CD4-positive, alpha-beta memory T cell (primary cell): ENCODE measurements at regions not wholly inside any gene's neighbourhood (a gene's known extent, or its start where the extent isn't known, plus 50 kb on each side); places are given as distances from the start of the nearest gene placed in this dataset.

Experiments used
- CTCF ChIA-PET: fragments of 350-600 bp; sonication (Branson Sonifier 250); formaldehyde crosslinking; loops from one replicate; lab custom pipeline; 2021; ENCODE audit warnings: inconsistent platforms; ENCODE audit not compliant: partially characterized antibody; lab: Charles Lee
- POLR2A ChIA-PET: fragments of 350-600 bp; sonication (Branson Sonifier 250); formaldehyde crosslinking; loops from one replicate; lab custom pipeline; 2021; ENCODE audit not compliant: partially characterized antibody; lab: Charles Lee
- DNase-seq, 5 donors: peaks; one replicate each; pipeline versions ENCODE4 v3.0.0 to v3.0.0-alpha.2; 2020 to 2022; ENCODE audit warnings: mixed read lengths in 1 of 5
- H3K27ac ChIP-seq: one replicate; pipeline ENCODE4 v1.7.0; 2013; ENCODE audit warnings: low read depth, low read length
- H3K27me3 ChIP-seq: 2 replicates; pipeline ENCODE4 v1.7.0; 2013; ENCODE audit warnings: mild to moderate bottlenecking, low read length, moderate library complexity; ENCODE audit not compliant: insufficient read depth
- H3K36me3 ChIP-seq: 2 replicates; pipeline ENCODE4 v1.7.0; 2013; ENCODE audit warnings: mild to moderate bottlenecking, low read length, moderate library complexity; ENCODE audit not compliant: insufficient read depth
- H3K4me1 ChIP-seq: 2 replicates; pipeline ENCODE4 v1.7.0; 2013; ENCODE audit warnings: mild to moderate bottlenecking, low read length, moderate library complexity; ENCODE audit not compliant: insufficient read depth
- H3K4me3 ChIP-seq, 2 donors: one replicate each; pipeline ENCODE4 v1.7.0; 2013; ENCODE audit warnings: low read length in 2 of 2, mild to moderate bottlenecking in 1 of 2
- H3K9me3 ChIP-seq, 2 donors: one replicate each; pipeline ENCODE4 v1.7.0; 2013; ENCODE audit warnings: low read length in 2 of 2, control low read depth in 1 of 2; ENCODE audit not compliant: control insufficient read depth in 1 of 2
- H3K27ac Mint-ChIP-seq, 7 donors: one replicate each; pipeline ENCODE4 v1.8.0; 2020 to 2021; ENCODE audit warnings: mixed read lengths in 7 of 7, mild to moderate bottlenecking in 6 of 7, inconsistent platforms in 3 of 7, moderate library complexity in 3 of 7
- H3K27me3 Mint-ChIP-seq, 2 donors: one replicate each; pipeline ENCODE4 v1.8.0; 2020 to 2021; ENCODE audit warnings: mixed read lengths in 2 of 2
- H3K36me3 Mint-ChIP-seq, 2 donors: one replicate each; pipeline ENCODE4 v1.8.0; 2020 to 2021; ENCODE audit warnings: mixed read lengths in 2 of 2, inconsistent platforms in 1 of 2, mild to moderate bottlenecking in 1 of 2
- H3K4me1 Mint-ChIP-seq, 4 donors: one replicate each; pipeline ENCODE4 v1.8.0; 2020 to 2021; ENCODE audit warnings: mixed read lengths in 4 of 4, mild to moderate bottlenecking in 1 of 4
- H3K4me3 Mint-ChIP-seq, 8 donors: one replicate each; pipeline ENCODE4 v1.8.0; 2020 to 2021; ENCODE audit warnings: mixed read lengths in 8 of 8, mild to moderate bottlenecking in 7 of 8, moderate library complexity in 6 of 8, inconsistent platforms in 3 of 8
- H3K9me3 Mint-ChIP-seq, 8 donors: one replicate each; pipeline ENCODE4 v1.8.0; 2020 to 2021; ENCODE audit warnings: mixed read lengths in 8 of 8, mild to moderate bottlenecking in 5 of 8, inconsistent platforms in 3 of 8, moderate library complexity in 1 of 8
- intact Hi-C: fragments of 100-400 bp; cut with micrococcal nuclease; formaldehyde crosslinking; loops from one replicate; pipeline ENCODE4 v1.15.1; 2023

DNA sequence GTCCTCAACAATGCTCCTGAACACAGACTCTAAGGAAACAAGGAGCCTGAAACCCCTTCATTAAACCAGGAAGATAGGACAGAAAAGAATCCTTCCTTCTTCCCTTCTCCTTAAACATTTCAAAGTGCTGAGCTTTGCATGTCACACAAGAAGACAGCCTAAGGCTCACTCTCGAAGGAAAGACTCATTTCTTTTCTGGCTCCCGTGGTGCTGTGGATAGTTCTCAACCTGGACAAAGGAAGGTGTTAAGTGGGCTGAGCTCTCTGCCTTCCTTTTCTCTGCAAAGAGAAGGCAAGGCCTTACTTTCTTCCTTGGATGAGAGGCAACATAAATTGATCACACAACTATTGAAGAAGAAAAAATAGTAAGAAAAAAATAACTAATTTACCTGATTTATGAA is 452.4 kb upstream of the DDI1 start:
- Histone ChIP-seq H3K36me3 (no peaks in the 10 kb centered on the region), H3K27ac (no peak overlapping the region), H3K4me1 (no peaks in the 10 kb centered on the region), H3K9me3 (no peaks in the 10 kb centered on the region), H3K4me3 (no peak overlapping the region), H3K27me3 (no peaks in the 10 kb centered on the region)
- CTCF ChIA-PET, result no interaction called here
- peaks cover 0 to 4% of the 10 kb centered on the region in 2 donors for H3K27me3 Mint-ChIP-seq
- no peak overlapping the region for H3K4me3 Mint-ChIP-seq
- no peak overlapping the region for H3K27ac Mint-ChIP-seq
- peaks cover 0 to 2% (median 0%) of the 10 kb centered on the region in 8 donors for H3K9me3 Mint-ChIP-seq
- H3K4me1 Mint-ChIP-seq, result no peaks in the 10 kb centered on the region
- H3K36me3 Mint-ChIP-seq, result no peaks in the 10 kb centered on the region
- no peak for DNase-seq
- intact Hi-C loops, result no loop called here
- POLR2A ChIA-PET, result no interaction called here

DNA sequence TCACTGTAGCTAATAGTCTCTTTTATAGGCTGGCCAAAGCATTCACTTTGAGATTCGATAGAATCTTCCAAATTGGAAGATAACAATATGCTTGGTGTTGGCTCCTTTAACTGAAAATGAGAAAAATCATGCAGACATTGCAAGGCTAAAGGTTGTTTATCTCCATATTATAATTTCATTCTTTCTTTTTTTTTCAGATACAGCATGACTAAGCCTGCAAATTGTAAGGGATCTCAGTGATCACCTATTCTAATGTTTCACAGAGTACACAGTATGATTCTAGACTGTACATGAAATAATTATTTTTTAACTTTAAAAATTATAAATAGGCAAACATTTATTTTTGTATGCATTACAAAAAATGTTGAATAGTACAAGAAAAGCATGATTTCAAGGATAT is 451.7 kb upstream of the DDI1 start:
- Histone ChIP-seq H3K27ac (no peak overlapping the region), H3K4me1 (no peaks in the 10 kb centered on the region), H3K36me3 (no peaks in the 10 kb centered on the region), H3K27me3 (no peaks in the 10 kb centered on the region), H3K4me3 (no peak overlapping the region), H3K9me3 (no peaks in the 10 kb centered on the region)
- Mint-ChIP-seq H3K27me3 (peaks cover 0 to 4% of the 10 kb centered on the region in 2 donors), H3K4me1 (no peaks in the 10 kb centered on the region), H3K9me3 (peaks cover 0 to 2% (median 0%) of the 10 kb centered on the region in 8 donors), H3K36me3 (no peaks in the 10 kb centered on the region), H3K4me3 (no peak overlapping the region), H3K27ac (no peak overlapping the region)
- intact Hi-C loops, result no loop called here
- ChIA-PET POLR2A (no interaction called here), CTCF (no interaction called here)
- DNase-seq, result no peak

DNA sequence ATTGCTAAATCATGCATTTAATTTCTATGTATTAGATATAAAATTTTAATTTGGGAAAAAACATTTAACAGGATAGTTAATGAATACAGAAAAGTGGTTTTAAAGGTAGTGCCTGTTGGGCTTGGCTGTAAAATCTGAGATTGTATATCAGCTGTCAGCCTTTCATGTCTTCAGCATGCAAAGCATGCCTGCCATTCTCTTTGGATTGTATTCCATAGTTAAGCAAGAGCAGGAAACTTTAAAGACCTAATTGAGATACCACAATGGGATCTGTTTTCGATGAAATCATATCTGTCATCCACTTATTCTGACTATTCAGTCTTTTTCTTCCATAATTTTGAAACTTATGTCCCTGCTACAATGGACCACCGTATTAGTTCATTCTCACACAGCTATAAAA is 451.0 kb upstream of the DDI1 start:
- Histone ChIP-seq H3K4me1 (no peaks in the 10 kb centered on the region), H3K27me3 (no peaks in the 10 kb centered on the region), H3K27ac (no peak overlapping the region), H3K4me3 (no peak overlapping the region), H3K9me3 (no peaks in the 10 kb centered on the region), H3K36me3 (no peaks in the 10 kb centered on the region)
- intact Hi-C loops, result no loop called here
- Mint-ChIP-seq H3K9me3 (no peaks in the 10 kb centered on the region), H3K27ac (no peak overlapping the region), H3K36me3 (no peaks in the 10 kb centered on the region), H3K27me3 (peaks cover 0 to 3% of the 10 kb centered on the region in 2 donors), H3K4me3 (no peak overlapping the region), H3K4me1 (no peaks in the 10 kb centered on the region)
- ChIA-PET CTCF (no interaction called here), POLR2A (no interaction called here)
- no peak for DNase-seq

DNA sequence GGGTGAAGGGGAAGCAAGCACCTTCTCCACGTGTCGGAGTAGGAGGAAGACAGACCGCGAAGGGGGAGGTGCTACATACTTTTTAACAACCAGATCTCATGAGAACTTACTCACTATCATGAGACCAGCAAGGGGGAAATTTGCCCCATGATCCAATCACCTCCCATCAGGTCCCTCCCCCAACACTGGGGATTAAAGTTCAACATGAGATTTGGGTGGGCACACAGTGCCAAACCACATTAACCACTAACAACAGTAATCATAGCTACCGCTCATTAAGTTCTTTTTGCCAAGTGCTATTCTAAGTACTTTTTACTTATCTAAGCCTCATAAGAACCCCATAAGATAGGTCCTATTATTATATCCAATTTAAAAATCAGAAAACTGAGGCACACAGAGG is 450.5 kb upstream of the DDI1 start:
- Histone ChIP-seq H3K4me3 (no peak overlapping the region), H3K27me3 (no peaks in the 10 kb centered on the region), H3K36me3 (no peaks in the 10 kb centered on the region), H3K4me1 (no peaks in the 10 kb centered on the region), H3K27ac (no peak overlapping the region), H3K9me3 (no peaks in the 10 kb centered on the region)
- no peak overlapping the region for H3K4me3 Mint-ChIP-seq
- DNase-seq, result no peak
- POLR2A ChIA-PET, result no interaction called here
- no peak overlapping the region for H3K27ac Mint-ChIP-seq
- CTCF ChIA-PET, result no interaction called here
- H3K27me3 Mint-ChIP-seq, result peaks cover 0 to 3% of the 10 kb centered on the region in 2 donors
- no peaks in the 10 kb centered on the region for H3K9me3 Mint-ChIP-seq
- no peaks in the 10 kb centered on the region for H3K4me1 Mint-ChIP-seq
- H3K36me3 Mint-ChIP-seq, result no peaks in the 10 kb centered on the region
- intact Hi-C loops, result no loop called here

DNA sequence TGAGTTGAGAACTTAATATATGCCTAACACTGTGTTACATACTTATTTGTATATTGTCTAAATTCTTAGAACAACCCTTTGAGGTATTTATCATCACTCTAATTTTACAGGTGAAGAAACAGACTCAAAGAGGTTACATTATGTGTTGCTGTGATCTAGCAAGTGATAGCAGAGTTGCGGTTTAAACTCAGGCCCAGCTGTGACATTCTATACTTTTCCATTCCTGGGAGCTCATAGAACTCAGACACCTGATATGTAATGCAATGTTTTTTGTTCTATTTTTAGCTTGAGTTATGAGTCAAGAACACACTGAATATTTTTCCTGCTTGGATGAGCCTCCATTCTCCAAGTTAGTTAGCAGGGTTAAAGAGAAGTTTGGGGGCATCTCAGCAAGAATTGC is 449.7 kb upstream of the DDI1 start:
- no peak overlapping the region for H3K27ac ChIP-seq
- no peaks in the 10 kb centered on the region for H3K36me3 ChIP-seq
- intact Hi-C loops, result no loop called here
- peaks cover 0 to 3% of the 10 kb centered on the region in 2 donors for H3K27me3 Mint-ChIP-seq
- H3K27me3 ChIP-seq, result no peaks in the 10 kb centered on the region
- no peaks in the 10 kb centered on the region for H3K4me1 Mint-ChIP-seq
- no peak overlapping the region for H3K27ac Mint-ChIP-seq
- no peak for DNase-seq
- no peak overlapping the region for H3K4me3 Mint-ChIP-seq
- CTCF ChIA-PET, result no interaction called here
- no peaks in the 10 kb centered on the region for H3K9me3 ChIP-seq
- POLR2A ChIA-PET, result no interaction called here
- no peaks in the 10 kb centered on the region for H3K36me3 Mint-ChIP-seq
- H3K4me1 ChIP-seq, result no peaks in the 10 kb centered on the region
- H3K4me3 ChIP-seq, result no peak overlapping the region
- no peaks in the 10 kb centered on the region for H3K9me3 Mint-ChIP-seq

DNA sequence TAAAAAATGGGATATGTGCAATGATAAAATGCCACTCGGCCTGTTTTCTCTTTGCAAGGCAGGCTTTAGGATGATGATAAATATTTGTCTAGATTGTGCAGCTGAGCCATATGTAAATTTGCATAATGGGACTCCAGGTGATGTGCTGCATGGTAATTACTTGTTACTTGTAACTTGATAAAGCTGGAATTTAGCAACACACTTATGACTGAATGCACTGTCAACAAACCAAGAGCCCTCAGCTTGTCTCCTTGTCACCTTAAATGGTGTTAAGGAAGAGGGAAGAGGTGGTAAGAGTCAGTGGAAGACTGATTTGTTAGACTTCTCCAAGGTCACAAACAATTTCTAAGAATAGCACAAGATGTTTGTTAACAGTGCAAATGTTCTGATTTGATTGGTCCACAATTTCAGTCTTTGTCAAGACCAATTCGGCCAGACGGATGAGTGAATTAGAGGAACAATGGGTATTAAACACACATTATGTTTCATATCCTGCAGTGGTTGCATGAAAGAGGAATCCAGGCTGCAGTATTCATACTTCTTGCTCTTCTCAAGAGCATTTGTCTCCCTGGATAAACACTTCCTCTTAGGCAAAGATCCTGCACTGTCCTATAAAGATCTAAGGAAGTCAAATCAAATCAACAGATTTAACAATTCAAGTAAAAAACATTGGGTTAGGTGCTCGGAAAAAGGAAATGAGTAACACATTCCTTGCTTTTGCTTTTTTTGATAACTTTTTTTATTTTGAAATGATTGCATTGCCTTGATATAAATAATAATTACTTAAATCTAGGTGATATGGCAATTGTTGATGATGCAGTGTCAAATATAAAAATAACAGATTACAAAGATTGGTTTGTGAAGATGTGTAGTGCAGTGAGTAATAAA is 448.3 kb upstream of the DDI1 start:
- H3K27ac ChIP-seq, result no peak overlapping the region
- no peaks in the 10 kb centered on the region for H3K36me3 ChIP-seq
- H3K4me1 ChIP-seq, result no peaks in the 10 kb centered on the region
- ChIA-PET POLR2A (no interaction called here), CTCF (no interaction called here)
- H3K27me3 ChIP-seq, result no peaks in the 10 kb centered on the region
- no peaks in the 10 kb centered on the region for H3K9me3 Mint-ChIP-seq
- H3K4me3 ChIP-seq, result no peak overlapping the region
- peaks cover 0 to 3% of the 10 kb centered on the region in 2 donors for H3K27me3 Mint-ChIP-seq
- no peaks in the 10 kb centered on the region for H3K9me3 ChIP-seq
- no peaks in the 10 kb centered on the region for H3K4me1 Mint-ChIP-seq
- H3K27ac Mint-ChIP-seq, result no peak overlapping the region
- intact Hi-C loops, result no loop called here
- H3K4me3 Mint-ChIP-seq, result no peak overlapping the region
- no peak for DNase-seq
- H3K36me3 Mint-ChIP-seq, result no peaks in the 10 kb centered on the region

DNA sequence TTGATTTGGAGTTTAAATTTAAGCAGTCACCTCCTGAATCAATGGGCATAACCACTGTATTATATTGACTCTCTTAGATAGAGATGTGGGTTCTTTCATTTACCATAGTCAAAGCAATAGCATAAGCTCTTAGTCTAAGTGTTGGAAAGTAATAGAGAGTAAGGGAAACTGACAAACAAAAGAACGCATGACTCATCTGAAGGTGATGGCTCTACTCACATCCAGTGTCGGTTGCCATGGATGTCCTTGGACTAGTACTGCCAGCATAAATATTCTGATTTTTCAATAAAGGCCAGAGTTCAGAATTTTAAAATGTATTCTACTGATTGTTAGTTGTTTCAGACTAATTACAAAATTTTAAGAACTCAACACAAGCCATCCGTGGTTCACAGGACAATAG is 444.9 kb upstream of the DDI1 start:
- H3K4me1 Mint-ChIP-seq, result no peaks in the 10 kb centered on the region
- CTCF ChIA-PET, result no interaction called here

More for the DNA sequence above, 444.9 kb upstream of the DDI1 start:
- H3K9me3 Mint-ChIP-seq, result no peaks in the 10 kb centered on the region
- no peak overlapping the region for H3K4me3 Mint-ChIP-seq
- intact Hi-C loops, result no loop called here
- Histone ChIP-seq H3K27ac (no peak overlapping the region), H3K9me3 (no peaks in the 10 kb centered on the region), H3K4me3 (no peak overlapping the region), H3K4me1 (no peaks in the 10 kb centered on the region), H3K27me3 (no peaks in the 10 kb centered on the region), H3K36me3 (no peaks in the 10 kb centered on the region)
- H3K27me3 Mint-ChIP-seq, result peaks cover 0 to 3% of the 10 kb centered on the region in 2 donors
- no peak overlapping the region for H3K27ac Mint-ChIP-seq
- DNase-seq, result no peak
- POLR2A ChIA-PET, result no interaction called here
- no peaks in the 10 kb centered on the region for H3K36me3 Mint-ChIP-seq
